Epithelial cell of proximal tubule (primary cell): ENCODE measurements at regions not wholly inside any gene's neighbourhood (a gene's known extent, or its start where the extent isn't known, plus 50 kb on each side); places are given as distances from the start of the nearest gene placed in this dataset.

Experiments
- DNase-seq: peaks from one replicate; pipeline ENCODE4 v3.0.0-alpha.2; 2011; ENCODE audit warnings: low read depth
- H3K4me3 ChIP-seq: 2 replicates; pipeline ENCODE4 v1.5.1; 2011; ENCODE audit warnings: low read depth, mild to moderate bottlenecking, low read length
- TF ChIP-seq, protein P1 (sequence below): conservative IDR thresholded peaks from 2 replicates; pipeline ENCODE4 v1.5.1; 2012; ENCODE audit warnings: low read depth, mild to moderate bottlenecking, low read length

GRCh38 chr5:30596495-30597064 is 596.9 kb upstream of the CDH6 start:
- TF ChIP-seq, protein P1, sequence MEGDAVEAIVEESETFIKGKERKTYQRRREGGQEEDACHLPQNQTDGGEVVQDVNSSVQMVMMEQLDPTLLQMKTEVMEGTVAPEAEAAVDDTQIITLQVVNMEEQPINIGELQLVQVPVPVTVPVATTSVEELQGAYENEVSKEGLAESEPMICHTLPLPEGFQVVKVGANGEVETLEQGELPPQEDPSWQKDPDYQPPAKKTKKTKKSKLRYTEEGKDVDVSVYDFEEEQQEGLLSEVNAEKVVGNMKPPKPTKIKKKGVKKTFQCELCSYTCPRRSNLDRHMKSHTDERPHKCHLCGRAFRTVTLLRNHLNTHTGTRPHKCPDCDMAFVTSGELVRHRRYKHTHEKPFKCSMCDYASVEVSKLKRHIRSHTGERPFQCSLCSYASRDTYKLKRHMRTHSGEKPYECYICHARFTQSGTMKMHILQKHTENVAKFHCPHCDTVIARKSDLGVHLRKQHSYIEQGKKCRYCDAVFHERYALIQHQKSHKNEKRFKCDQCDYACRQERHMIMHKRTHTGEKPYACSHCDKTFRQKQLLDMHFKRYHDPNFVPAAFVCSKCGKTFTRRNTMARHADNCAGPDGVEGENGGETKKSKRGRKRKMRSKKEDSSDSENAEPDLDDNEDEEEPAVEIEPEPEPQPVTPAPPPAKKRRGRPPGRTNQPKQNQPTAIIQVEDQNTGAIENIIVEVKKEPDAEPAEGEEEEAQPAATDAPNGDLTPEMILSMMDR = no peak
- H3K4me3 ChIP-seq = no peak overlapping the region

DNA sequence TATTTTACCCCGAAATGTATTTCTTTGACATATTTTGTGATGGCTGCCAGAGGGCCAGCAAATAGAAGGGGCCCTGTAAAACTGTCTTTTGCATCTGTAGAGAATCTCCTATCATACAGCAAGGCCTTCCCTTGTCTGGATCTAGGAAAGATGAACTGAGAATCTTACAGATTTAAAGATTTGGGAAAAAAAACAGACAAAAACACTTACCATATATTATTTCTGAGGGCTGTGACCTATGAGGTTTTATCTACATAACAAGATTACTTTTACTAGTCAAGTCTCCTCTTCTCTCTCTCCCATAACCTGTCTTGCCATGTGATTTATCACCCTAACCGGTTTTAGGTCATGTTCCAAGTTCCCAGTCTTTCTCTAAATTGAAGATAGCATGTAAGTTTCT is 599.2 kb upstream of the CDH6 start:
- TF ChIP-seq, protein P1 = no peak
- no peak for DNase-seq
- no peak overlapping the region for H3K4me3 ChIP-seq

More at GRCh38 chr5:30596495-30597064, 596.9 kb upstream of the CDH6 start:
- no peak for DNase-seq

GRCh38 chr5:30592833-30593232 is 600.7 kb upstream of the CDH6 start:
- no peak for DNase-seq

DNA sequence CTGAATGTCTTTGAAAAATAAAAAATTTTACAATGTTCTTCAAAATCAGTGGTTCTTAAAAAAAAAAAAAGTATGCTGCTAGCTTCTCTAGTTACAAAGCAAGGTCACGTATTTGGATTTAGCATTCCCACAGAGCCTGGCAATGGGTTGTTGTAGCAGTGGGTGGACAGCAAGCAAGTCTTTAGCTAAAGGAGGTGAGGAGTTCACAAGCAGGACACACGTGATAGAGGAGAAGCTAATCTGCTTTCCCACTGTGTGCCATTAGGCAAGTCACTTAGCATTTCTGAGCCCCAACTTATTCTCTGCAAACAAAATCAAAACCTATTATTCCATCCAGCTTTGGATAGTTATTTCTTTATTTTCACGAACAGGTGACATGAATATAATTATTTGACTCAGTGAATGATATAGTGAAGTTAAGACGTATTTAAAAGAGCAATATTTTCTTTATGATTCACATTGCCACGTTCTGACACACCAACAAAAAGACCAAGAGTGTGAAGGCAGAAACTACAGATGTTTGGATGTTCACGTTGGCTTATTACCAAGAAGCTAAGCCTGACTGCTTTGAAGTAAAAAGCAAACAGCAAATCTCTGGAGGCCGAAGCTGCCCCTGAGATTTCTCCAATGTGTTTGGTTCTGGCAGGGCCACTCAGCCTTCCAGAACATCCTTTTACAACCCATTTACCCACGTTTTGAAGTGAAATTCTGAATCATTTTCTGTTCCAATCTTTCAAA is 612.1 kb upstream of the CDH6 start:
- TF ChIP-seq, protein P1 = no peak
- no peak overlapping the region for H3K4me3 ChIP-seq
- no peak for DNase-seq

More at GRCh38 chr5:30592833-30593232, 600.7 kb upstream of the CDH6 start:
- no peak overlapping the region for H3K4me3 ChIP-seq
- TF ChIP-seq, protein P1 = no peak

DNA sequence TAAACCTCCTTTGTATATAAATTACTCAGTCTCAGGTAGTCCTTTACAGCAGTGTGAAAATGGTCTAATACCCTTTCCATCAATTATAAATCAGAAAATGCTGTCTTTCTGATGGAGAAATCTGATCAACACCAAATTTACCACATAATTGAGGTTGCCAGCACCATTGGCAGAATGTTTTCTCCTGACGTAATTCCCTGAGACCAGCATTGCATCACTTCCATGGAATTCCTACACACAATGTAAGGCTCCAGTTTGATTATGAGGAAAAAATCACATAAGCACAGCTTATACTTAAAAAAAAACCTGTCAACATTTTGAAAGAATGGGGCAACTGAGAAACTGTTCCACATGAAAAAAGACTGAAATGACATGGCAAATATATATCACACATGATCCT is 618.7 kb upstream of the CDH6 start:
- no peak overlapping the region for H3K4me3 ChIP-seq
- TF ChIP-seq, protein P1 = no peak
- no peak for DNase-seq

DNA sequence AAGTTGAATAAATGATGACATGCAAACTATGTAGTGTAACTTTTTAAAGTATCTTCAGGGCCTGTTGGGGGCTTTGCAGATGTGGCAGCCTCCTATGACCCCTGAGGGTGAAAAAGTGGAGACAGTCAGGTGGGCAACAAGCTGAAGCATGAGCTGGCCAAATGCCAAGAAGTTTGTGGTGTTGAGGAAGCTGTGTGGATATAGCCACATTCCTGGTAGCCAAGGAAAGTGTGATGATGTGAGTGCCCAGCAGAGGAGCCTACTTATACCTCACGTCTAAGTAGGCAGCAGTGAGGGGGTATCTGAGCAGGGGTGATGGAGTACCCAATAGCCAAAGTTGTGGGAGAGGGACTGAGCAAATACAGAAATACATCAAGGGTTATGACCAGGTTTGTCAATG is 621.2 kb upstream of the CDH6 start:
- TF ChIP-seq, protein P1 = no peak
- DNase-seq = no peak
- H3K4me3 ChIP-seq = no peak overlapping the region

- no peak overlapping the region for H3K4me3 ChIP-seq
- DNase-seq = no peak
- TF ChIP-seq, protein P1 = no peak
Observed at GRCh38 chr5:30561771-30562170, 631.7 kb upstream of the CDH6 start.
